Neural cell (in vitro differentiated cells): ENCODE measurements at regions not wholly inside any gene's neighbourhood (a gene's known extent, or its start where the extent isn't known, plus 50 kb on each side); places are given as distances from the start of the nearest gene placed in this dataset.

Experiments
- POLR2AphosphoS5 ChIP-seq: IDR thresholded peaks from 2 replicates; pipeline ENCODE4 v1.6.1; 2012
- REST ChIP-seq: IDR thresholded peaks from 2 replicates; pipeline ENCODE4 v1.6.1; 2012; ENCODE audit warnings: borderline replicate concordance
- TF ChIP-seq, protein P1 (sequence below): fragments of 450-650 bp; IDR thresholded peaks from 2 replicates; pipeline ENCODE4 v1.5.1; 2014; ENCODE audit warnings: antibody characterized with exemption, mild to moderate bottlenecking, moderate library complexity; ENCODE audit not compliant: poor library complexity, severe bottlenecking

GRCh38 chr2:177342736-177343135 lies 49.8 kb upstream of the AGPS start:
- no peak for TF ChIP-seq REST
- TF ChIP-seq, protein P1, sequence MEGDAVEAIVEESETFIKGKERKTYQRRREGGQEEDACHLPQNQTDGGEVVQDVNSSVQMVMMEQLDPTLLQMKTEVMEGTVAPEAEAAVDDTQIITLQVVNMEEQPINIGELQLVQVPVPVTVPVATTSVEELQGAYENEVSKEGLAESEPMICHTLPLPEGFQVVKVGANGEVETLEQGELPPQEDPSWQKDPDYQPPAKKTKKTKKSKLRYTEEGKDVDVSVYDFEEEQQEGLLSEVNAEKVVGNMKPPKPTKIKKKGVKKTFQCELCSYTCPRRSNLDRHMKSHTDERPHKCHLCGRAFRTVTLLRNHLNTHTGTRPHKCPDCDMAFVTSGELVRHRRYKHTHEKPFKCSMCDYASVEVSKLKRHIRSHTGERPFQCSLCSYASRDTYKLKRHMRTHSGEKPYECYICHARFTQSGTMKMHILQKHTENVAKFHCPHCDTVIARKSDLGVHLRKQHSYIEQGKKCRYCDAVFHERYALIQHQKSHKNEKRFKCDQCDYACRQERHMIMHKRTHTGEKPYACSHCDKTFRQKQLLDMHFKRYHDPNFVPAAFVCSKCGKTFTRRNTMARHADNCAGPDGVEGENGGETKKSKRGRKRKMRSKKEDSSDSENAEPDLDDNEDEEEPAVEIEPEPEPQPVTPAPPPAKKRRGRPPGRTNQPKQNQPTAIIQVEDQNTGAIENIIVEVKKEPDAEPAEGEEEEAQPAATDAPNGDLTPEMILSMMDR = no peak
- no peak for TF ChIP-seq POLR2AphosphoS5
